H9 (cell line): ENCODE measurements at regions not wholly inside any gene's neighbourhood (a gene's known extent, or its start where the extent isn't known, plus 50 kb on each side); places are given as distances from the start of the nearest gene placed in this dataset.

ENCODE experiments used
- DNase-seq: peaks from one replicate; pipeline ENCODE4 v3.0.0-alpha.2; 2017
- H2AFZ ChIP-seq: one replicate; pipeline ENCODE4 v1.6.1; 2013; ENCODE audit warnings: mild to moderate bottlenecking, low read length, control low read depth, moderate library complexity
- H2AK5ac ChIP-seq: 2 replicates; pipeline ENCODE4 v1.6.1; 2013; ENCODE audit warnings: low read length, control low read depth, mixed read lengths; ENCODE audit not compliant: insufficient read length
- H2BK120ac ChIP-seq: one replicate; pipeline ENCODE4 v1.6.1; 2013; ENCODE audit warnings: low read depth, mild to moderate bottlenecking, low read length, control low read depth, inconsistent platforms; ENCODE audit not compliant: poor library complexity, severe bottlenecking
- H2BK12ac ChIP-seq: 2 replicates; pipeline ENCODE4 v1.6.1; 2013; ENCODE audit warnings: low read length, control low read depth, mixed read lengths, low read depth; ENCODE audit not compliant: insufficient read length
- H2BK15ac ChIP-seq: 2 replicates; pipeline ENCODE4 v1.6.1; 2013; ENCODE audit warnings: low read depth, low read length, control low read depth
- H2BK20ac ChIP-seq: one replicate; pipeline ENCODE4 v1.6.1; 2013; ENCODE audit warnings: low read depth, mild to moderate bottlenecking, low read length, control low read depth, inconsistent platforms; ENCODE audit not compliant: poor library complexity, severe bottlenecking
- H2BK5ac ChIP-seq: 2 replicates; pipeline ENCODE4 v1.6.1; 2013; ENCODE audit warnings: low read length, control low read depth, mixed read lengths; ENCODE audit not compliant: insufficient read length
- H3K14ac ChIP-seq: 2 replicates; pipeline ENCODE4 v1.6.1; 2013; ENCODE audit warnings: low read length, control low read depth; ENCODE audit not compliant: insufficient read depth
- H3K18ac ChIP-seq: 2 replicates; pipeline ENCODE4 v1.6.1; 2013; ENCODE audit warnings: low read depth, mild to moderate bottlenecking, mixed read lengths, low read length, control low read depth; ENCODE audit not compliant: insufficient read length
- H3K23ac ChIP-seq: 2 replicates; pipeline ENCODE4 v1.6.1; 2013; ENCODE audit warnings: low read length, control low read depth, mixed read lengths, low read depth; ENCODE audit not compliant: insufficient read length
- H3K23me2 ChIP-seq: 2 replicates; pipeline ENCODE4 v1.6.1; 2013; ENCODE audit warnings: low read depth, mild to moderate bottlenecking, mixed read lengths, low read length, control low read depth; ENCODE audit not compliant: insufficient read length, poor library complexity, severe bottlenecking
- H3K27ac ChIP-seq: 2 replicates; pipeline ENCODE4 v1.5.1; 2013; ENCODE audit warnings: low read length, control low read depth, mixed read lengths, low read depth; ENCODE audit not compliant: insufficient read length
- H3K27me3 ChIP-seq: 2 replicates; pipeline ENCODE4 v1.6.1; 2013; ENCODE audit warnings: low read length, control low read depth, inconsistent platforms; ENCODE audit not compliant: insufficient read depth
- H3K4ac ChIP-seq: 2 replicates; pipeline ENCODE4 v1.6.1; 2013; ENCODE audit warnings: low read depth, mild to moderate bottlenecking, control low read depth, inconsistent platforms, low read length, moderate library complexity
- H3K4me1 ChIP-seq: 2 replicates; pipeline ENCODE4 v1.6.1; 2013; ENCODE audit warnings: low read length, control low read depth, inconsistent platforms; ENCODE audit not compliant: insufficient read depth
- H3K4me2 ChIP-seq: 2 replicates; pipeline ENCODE4 v1.6.1; 2013; ENCODE audit warnings: low read length, control low read depth, mixed read lengths; ENCODE audit not compliant: insufficient read length, insufficient read depth
- H3K56ac ChIP-seq: 2 replicates; pipeline ENCODE4 v1.6.1; 2013; ENCODE audit warnings: low read depth, mild to moderate bottlenecking, mixed read lengths, low read length, control low read depth; ENCODE audit not compliant: insufficient read length
- H3K79me1 ChIP-seq: 2 replicates; pipeline ENCODE4 v1.6.1; 2013; ENCODE audit warnings: low read depth, mild to moderate bottlenecking, moderate library complexity, low read length, control low read depth, inconsistent platforms; ENCODE audit not compliant: insufficient read depth, poor library complexity, severe bottlenecking
- H3K79me2 ChIP-seq: 2 replicates; pipeline ENCODE4 v1.6.1; 2013; ENCODE audit warnings: low read length, control low read depth, inconsistent platforms; ENCODE audit not compliant: insufficient read depth
- H3K9ac ChIP-seq: 2 replicates; pipeline ENCODE4 v1.6.1; 2013; ENCODE audit warnings: low read length, control low read depth, mixed read lengths; ENCODE audit not compliant: insufficient read length; ENCODE audit errors: extremely low read depth
- H3K9me3 ChIP-seq: one replicate; pipeline ENCODE4 v1.6.1; 2013; ENCODE audit warnings: low read depth, low read length, inconsistent platforms; ENCODE audit not compliant: control insufficient read depth
- H3T11ph ChIP-seq: one replicate; pipeline ENCODE4 v1.6.1; 2013; ENCODE audit warnings: mild to moderate bottlenecking, low read length, control low read depth, inconsistent platforms
- H4K20me1 ChIP-seq: one replicate; pipeline ENCODE4 v1.6.1; 2013; ENCODE audit not compliant: control insufficient read depth, insufficient read length, insufficient read depth
- H4K5ac ChIP-seq: 2 replicates; pipeline ENCODE4 v1.6.1; 2013; ENCODE audit warnings: low read depth, mild to moderate bottlenecking, mixed read lengths, low read length, control low read depth; ENCODE audit not compliant: insufficient read length
- H4K8ac ChIP-seq: replicated peaks from 2 replicates; pipeline ENCODE4 v1.6.1; 2013; ENCODE audit warnings: low read length, control low read depth, mixed read lengths, low read depth; ENCODE audit not compliant: insufficient read length
- H4K91ac ChIP-seq: 2 replicates; pipeline ENCODE4 v1.6.1; 2013; ENCODE audit warnings: low read depth, mild to moderate bottlenecking, moderate library complexity, mixed read lengths, low read length, control low read depth; ENCODE audit not compliant: insufficient read length
- H3K27ac Mint-ChIP-seq, 3 experiments: 2 replicates in 2 of 3; 3 replicates in 1 of 3; pipeline ENCODE4 v1.8.0; 2020 to 2021; ENCODE audit warnings: mixed read lengths in 3 of 3, mild to moderate bottlenecking in 1 of 3, moderate library complexity in 1 of 3
- H3K27me3 Mint-ChIP-seq: 2 replicates; pipeline ENCODE4 v1.8.0; 2021; ENCODE audit warnings: low read depth, mild to moderate bottlenecking, moderate library complexity, mixed read lengths
- H3K36me3 Mint-ChIP-seq, 3 experiments: 2 replicates in 2 of 3; 3 replicates in 1 of 3; pipeline ENCODE4 v1.8.0; 2020 to 2021; ENCODE audit warnings: low read depth in 3 of 3, mixed read lengths in 3 of 3; ENCODE audit not compliant: insufficient read depth in 1 of 3
- H3K4me1 Mint-ChIP-seq, 2 experiments: 2 replicates each; pipeline ENCODE4 v1.8.0; 2020; ENCODE audit warnings: mixed read lengths in 2 of 2
- H3K4me3 Mint-ChIP-seq, 2 experiments: 2 replicates in 1 of 2; 3 replicates in 1 of 2; pipeline ENCODE4 v1.8.0; 2020 to 2021; ENCODE audit warnings: mild to moderate bottlenecking in 2 of 2, mixed read lengths in 2 of 2, moderate library complexity in 1 of 2
- H3K9me3 Mint-ChIP-seq, 2 experiments: 2 replicates in 1 of 2; 3 replicates in 1 of 2; pipeline ENCODE4 v1.8.0; 2020; ENCODE audit warnings: mild to moderate bottlenecking in 2 of 2, mixed read lengths in 2 of 2, moderate library complexity in 1 of 2
- TF ChIP-seq, protein P1 (sequence below): fragments of 200-600 bp; sonication (generic); conservative IDR thresholded peaks from 3 replicates; pipeline ENCODE4 v1.8.0; 2021; ENCODE audit warnings: antibody characterized with exemption, mild to moderate bottlenecking

DNA sequence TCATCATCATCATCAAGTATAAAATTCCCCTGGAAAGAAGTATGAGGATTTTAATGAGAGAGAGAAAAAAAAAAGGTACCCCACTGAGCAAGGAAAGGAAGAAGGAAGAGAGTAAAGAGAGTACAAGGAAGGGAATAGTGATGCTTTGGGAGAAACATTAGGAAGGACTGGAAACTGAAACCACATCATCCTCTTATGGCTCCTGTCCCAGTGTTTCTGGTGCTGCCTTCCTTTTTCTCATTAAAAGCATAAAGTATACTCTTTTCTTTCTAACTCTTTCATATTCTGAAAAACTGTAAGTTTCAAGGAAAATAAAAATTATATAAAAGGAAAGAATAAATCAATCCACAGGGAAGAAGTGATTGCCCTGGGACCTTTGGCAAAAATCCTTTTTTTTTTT, 616.4 kb upstream of the CBLB start:
- Mint-ChIP-seq H3K36me3 (peaks cover 3 to 10% (median 3%) of the 10 kb centered on the region in 3 experiments; a peak in 6 of 7 replicates), H3K4me1 (peaks cover 16 to 22% of the 10 kb centered on the region in 2 experiments), H3K4me3 (no peak overlapping the region), H3K27ac (peak overlapping the region in 1 of 3 experiments; percentile 87; a peak in 3 of 7 replicates), H3K27me3 (no peaks in the 10 kb centered on the region), H3K9me3 (peaks cover 5% of the 10 kb centered on the region in 2 experiments)
- H3K9ac ChIP-seq, result no peak overlapping the region
- H2BK12ac ChIP-seq, result no peak overlapping the region
- H3K18ac ChIP-seq, result no peak overlapping the region
- peaks cover 3% of the 10 kb centered on the region; the same call in 1 of the 2 replicates for H3K4me1 ChIP-seq
- no peak overlapping the region for H3T11ph ChIP-seq
- no peak overlapping the region for H2BK120ac ChIP-seq
- no peak overlapping the region for H3K23ac ChIP-seq
- no peak overlapping the region for H3K4me2 ChIP-seq
- no peak overlapping the region for H4K8ac ChIP-seq
- no peak overlapping the region for H3K56ac ChIP-seq
- H3K9me3 ChIP-seq, result no peaks in the 10 kb centered on the region
- no peak overlapping the region for H2BK15ac ChIP-seq
- H4K5ac ChIP-seq, result no peak overlapping the region
- H3K23me2 ChIP-seq, result no peaks in the 10 kb centered on the region
- no peak overlapping the region for H3K27ac ChIP-seq
- H2AK5ac ChIP-seq, result no peak overlapping the region
- no peak overlapping the region for H2AFZ ChIP-seq
- no peak overlapping the region for H2BK5ac ChIP-seq
- H3K79me1 ChIP-seq, result no peaks in the 10 kb centered on the region
- TF ChIP-seq, protein P1, sequence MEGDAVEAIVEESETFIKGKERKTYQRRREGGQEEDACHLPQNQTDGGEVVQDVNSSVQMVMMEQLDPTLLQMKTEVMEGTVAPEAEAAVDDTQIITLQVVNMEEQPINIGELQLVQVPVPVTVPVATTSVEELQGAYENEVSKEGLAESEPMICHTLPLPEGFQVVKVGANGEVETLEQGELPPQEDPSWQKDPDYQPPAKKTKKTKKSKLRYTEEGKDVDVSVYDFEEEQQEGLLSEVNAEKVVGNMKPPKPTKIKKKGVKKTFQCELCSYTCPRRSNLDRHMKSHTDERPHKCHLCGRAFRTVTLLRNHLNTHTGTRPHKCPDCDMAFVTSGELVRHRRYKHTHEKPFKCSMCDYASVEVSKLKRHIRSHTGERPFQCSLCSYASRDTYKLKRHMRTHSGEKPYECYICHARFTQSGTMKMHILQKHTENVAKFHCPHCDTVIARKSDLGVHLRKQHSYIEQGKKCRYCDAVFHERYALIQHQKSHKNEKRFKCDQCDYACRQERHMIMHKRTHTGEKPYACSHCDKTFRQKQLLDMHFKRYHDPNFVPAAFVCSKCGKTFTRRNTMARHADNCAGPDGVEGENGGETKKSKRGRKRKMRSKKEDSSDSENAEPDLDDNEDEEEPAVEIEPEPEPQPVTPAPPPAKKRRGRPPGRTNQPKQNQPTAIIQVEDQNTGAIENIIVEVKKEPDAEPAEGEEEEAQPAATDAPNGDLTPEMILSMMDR, result no peak
- no peaks in the 10 kb centered on the region for H4K20me1 ChIP-seq
- H3K27me3 ChIP-seq, result no peaks in the 10 kb centered on the region
- no peak for DNase-seq
- no peak overlapping the region for H3K4ac ChIP-seq
- H2BK20ac ChIP-seq, result no peak overlapping the region
- no peak overlapping the region for H4K91ac ChIP-seq
- H3K79me2 ChIP-seq, result no peaks in the 10 kb centered on the region
- no peak overlapping the region for H3K14ac ChIP-seq
